Gastrocnemius medialis (tissue), 4 donors: ENCODE measurements at regions not wholly inside any gene's neighbourhood (a gene's known extent, or its start where the extent isn't known, plus 50 kb on each side); places are given as distances from the start of the nearest gene placed in this dataset.

Source experiments
- ATAC-seq, 2 donors: fragments of 150-250 bp; one replicate each; pipeline ENCODE4 v1.9.1; 2016
- DNase-seq, 2 donors: peaks; one replicate each; pipeline ENCODE4 v3.0.0-alpha.2; 2019
- H3K27ac ChIP-seq, 4 donors: fragments of 200-600 bp; sonication (generic); 1 replicate in 1 of 4; 2 replicates in 3 of 4; pipeline ENCODE4 v1.5.1; 2016 to 2018; ENCODE audit warnings: mild to moderate bottlenecking in 2 of 4, moderate library complexity in 1 of 4
- H3K27me3 ChIP-seq, 3 donors: fragments of 200-600 bp; sonication (generic) in 2 of 3; 1 replicate in 1 of 3; 2 replicates in 2 of 3; pipeline versions ENCODE4 v1.5.1 to v1.6.0; 2016 to 2019; ENCODE audit warnings: mild to moderate bottlenecking in 1 of 3, moderate library complexity in 1 of 3
- H3K36me3 ChIP-seq, 2 donors: fragments of 200-600 bp; sonication (generic) in 1 of 2; one replicate each; pipeline ENCODE4 v1.5.1; 2017 to 2018
- H3K4me1 ChIP-seq, 2 donors: fragments of 200-600 bp; sonication (generic) in 1 of 2; one replicate each; pipeline ENCODE4 v1.5.1; 2016 to 2017; ENCODE audit warnings: mild to moderate bottlenecking in 2 of 2
- H3K4me3 ChIP-seq, 4 donors: fragments of 200-600 bp; sonication (generic) in 3 of 4; 1 replicate in 1 of 4; 2 replicates in 3 of 4; pipeline ENCODE4 v1.5.1; 2016 to 2019; ENCODE audit warnings: mild to moderate bottlenecking in 2 of 4
- H3K9me3 ChIP-seq, 3 donors: fragments of 200-600 bp; sonication (generic) in 2 of 3; 1 replicate in 1 of 3; 2 replicates in 2 of 3; pipeline ENCODE4 v1.5.1; 2016 to 2019
- CTCF ChIP-seq, 5 experiments: fragments of 450-650 bp in 3 of 5; fragments of 200-600 bp in 2 of 5; sonication (generic) in 2 of 5; IDR thresholded peaks in 4 of 5; conservative IDR thresholded peaks in 1 of 5; 1 replicate in 4 of 5; 2 replicates in 1 of 5; pipeline ENCODE4 v1.5.1; 2016 to 2019; ENCODE audit warnings: antibody characterized with exemption in 5 of 5, mild to moderate bottlenecking in 3 of 5, moderate library complexity in 3 of 5
- POLR2A ChIP-seq, 2 donors: fragments of 450-650 bp; IDR thresholded peaks; one replicate each; pipeline ENCODE4 v1.6.1; 2017; ENCODE audit warnings: antibody characterized with exemption in 2 of 2, mild to moderate bottlenecking in 2 of 2, moderate library complexity in 2 of 2
- in situ Hi-C, 4 donors: fragments of 200-750 bp; cut with MboI; loops; one replicate each; pipeline versions ENCODE4 v1.15.0 to v1.8.0; 2017; ENCODE audit warnings: low sequenced_read_pairs in 4 of 4
- intact Hi-C: fragments of 100-400 bp; cut with DNase I; formaldehyde crosslinking; loops from one replicate; pipeline ENCODE4 v1.15.1; 2023; ENCODE audit warnings: low total_unique reads

- TF ChIP-seq POLR2A (IDR thresholded peaks at IDR 0.05) (no peak), CTCF (IDR thresholded peaks at IDR 0.05 in 4 of 5, conservative IDR thresholded peaks at IDR 0.05 in 1 of 5) (no peak)
- Histone ChIP-seq H3K36me3 (no peaks in the 10 kb centered on the region), H3K4me1 (no peaks in the 10 kb centered on the region), H3K27ac (no peak overlapping the region), H3K4me3 (no peak overlapping the region), H3K9me3 (no peaks in the 10 kb centered on the region), H3K27me3 (no peaks in the 10 kb centered on the region)
- intact Hi-C loops = no loop called here
- ATAC-seq (no peak), DNase-seq (no peak)
- in situ Hi-C loops = no loop called here
Measured at GRCh38 chr10:128727114-128727513, 600.9 kb upstream of the MKI67 start.

GRCh38 chr10:128729910-128730420, 603.7 kb upstream of the MKI67 start:
- in situ Hi-C loops (no loop called here), intact Hi-C loops (no loop called here)
- no peak overlapping the region for H3K27ac ChIP-seq
- H3K36me3 ChIP-seq = no peaks in the 10 kb centered on the region
- ATAC-seq (no peak), DNase-seq (no peak)
- H3K27me3 ChIP-seq = no peaks in the 10 kb centered on the region
- H3K9me3 ChIP-seq = no peaks in the 10 kb centered on the region
- H3K4me1 ChIP-seq = no peaks in the 10 kb centered on the region
- TF ChIP-seq CTCF (IDR thresholded peaks at IDR 0.05 in 4 of 5, conservative IDR thresholded peaks at IDR 0.05 in 1 of 5) (no peak), POLR2A (IDR thresholded peaks at IDR 0.05) (no peak)
- H3K4me3 ChIP-seq = no peak overlapping the region

GRCh38 chr10:128730922-128731321, 604.7 kb upstream of the MKI67 start:
- Histone ChIP-seq H3K27ac (no peak overlapping the region), H3K4me1 (no peaks in the 10 kb centered on the region), H3K36me3 (no peaks in the 10 kb centered on the region), H3K4me3 (no peak overlapping the region), H3K9me3 (no peaks in the 10 kb centered on the region), H3K27me3 (no peaks in the 10 kb centered on the region)
- intact Hi-C loops = no loop called here
- TF ChIP-seq CTCF (IDR thresholded peaks at IDR 0.05 in 4 of 5, conservative IDR thresholded peaks at IDR 0.05 in 1 of 5) = no peak
- in situ Hi-C loops = no loop called here
- ATAC-seq (no peak), DNase-seq (no peak)

GRCh38 chr10:128734161-128734560, 607.9 kb upstream of the MKI67 start:
- Histone ChIP-seq H3K9me3 (no peaks in the 10 kb centered on the region), H3K27me3 (peaks cover 0 to 3% (median 0%) of the 10 kb centered on the region in 3 donors), H3K27ac (no peak overlapping the region), H3K36me3 (no peaks in the 10 kb centered on the region), H3K4me1 (no peaks in the 10 kb centered on the region), H3K4me3 (no peak overlapping the region)
- no peak for TF ChIP-seq POLR2A (IDR thresholded peaks at IDR 0.05)
- no peak for TF ChIP-seq CTCF (IDR thresholded peaks at IDR 0.05 in 4 of 5, conservative IDR thresholded peaks at IDR 0.05 in 1 of 5)
- in situ Hi-C loops (no loop called here), intact Hi-C loops (no loop called here)
- no peak for ATAC-seq
- no peak for DNase-seq

GRCh38 chr10:128734734-128735133, 608.5 kb upstream of the MKI67 start:
- intact Hi-C loops (no loop called here), in situ Hi-C loops (no loop called here)
- Histone ChIP-seq H3K9me3 (no peaks in the 10 kb centered on the region), H3K27me3 (peaks cover 0 to 3% (median 0%) of the 10 kb centered on the region in 3 donors), H3K4me1 (no peaks in the 10 kb centered on the region), H3K36me3 (no peaks in the 10 kb centered on the region), H3K4me3 (no peak overlapping the region), H3K27ac (no peak overlapping the region)
- TF ChIP-seq POLR2A (IDR thresholded peaks at IDR 0.05) (no peak), CTCF (IDR thresholded peaks at IDR 0.05 in 4 of 5, conservative IDR thresholded peaks at IDR 0.05 in 1 of 5) (no peak)
- no peak for ATAC-seq
- DNase-seq = no peak
